K562 (cell line): ENCODE measurements at regions not wholly inside any gene's neighbourhood (a gene's known extent, or its start where the extent isn't known, plus 50 kb on each side); places are given as distances from the start of the nearest gene placed in this dataset.

Source experiments
- ATF7 ChIP-seq: fragments of 450-650 bp; IDR thresholded peaks from 2 replicates; pipeline ENCODE4 v1.7.1; 2014; ENCODE audit warnings: mild to moderate bottlenecking, moderate library complexity
- E2F4 ChIP-seq: sonication (generic); formaldehyde crosslinking; IDR thresholded peaks from 2 replicates; pipeline ENCODE4 v1.8.0; 2022; ENCODE audit warnings: mild to moderate bottlenecking, low read depth, missing genetic modification reagents
- FIP1L1 ChIP-seq: fragments of 200-400 bp; formaldehyde crosslinking; IDR thresholded peaks from 2 replicates; pipeline ENCODE4 v1.6.1; 2018; ENCODE audit warnings: mild to moderate bottlenecking, low read depth, low read length; ENCODE audit not compliant: poor library complexity, severe bottlenecking
- GABPB1 ChIP-seq: sonication (generic); formaldehyde crosslinking; IDR thresholded peaks from 2 replicates; pipeline ENCODE4 v1.8.0; 2022; ENCODE audit warnings: mild to moderate bottlenecking, missing genetic modification reagents
- HNRNPL ChIP-seq: fragments of 200-400 bp; formaldehyde crosslinking; IDR thresholded peaks from 2 replicates; pipeline ENCODE4 v1.6.1; 2017; ENCODE audit warnings: low read depth, mild to moderate bottlenecking, low read length
- MYC ChIP-seq, 2 experiments: fragments of 250-450 bp in 1 of 2; sonication (Bioruptor Pico) in 1 of 2; IDR thresholded peaks; 2 replicates each; pipeline versions ENCODE4 v1.5.1 to v1.6.1; 2012 to 2021; ENCODE audit warnings: low read depth in 2 of 2, borderline replicate concordance in 1 of 2, improper control_type of control experiment in 1 of 2, low read length in 1 of 2, mild to moderate bottlenecking in 1 of 2, moderate library complexity in 1 of 2
- PTTG1 ChIP-seq: fragments of 450-650 bp; IDR thresholded peaks from 2 replicates; pipeline ENCODE4 v1.6.1; 2016; ENCODE audit warnings: low read depth, mild to moderate bottlenecking, missing genetic modification characterization, missing compliant biosample characterization
- SMAD3 ChIP-seq: fragments of 450-650 bp; formaldehyde crosslinking; conservative IDR thresholded peaks from 2 replicates; pipeline ENCODE4 v1.4.0; 2020; ENCODE audit warnings: mild to moderate bottlenecking
- SNRNP70 ChIP-seq: fragments of 200-400 bp; formaldehyde crosslinking; optimal IDR thresholded peaks from 2 replicates; pipeline ENCODE3; 2017; ENCODE audit warnings: low read depth, low read length
- TEAD2 ChIP-seq: fragments of 450-650 bp; IDR thresholded peaks from 2 replicates; pipeline ENCODE4 v1.6.1; 2016; ENCODE audit warnings: missing genetic modification characterization, control low read depth, missing compliant biosample characterization
- ZNF224 ChIP-seq: sonication (generic); formaldehyde crosslinking; IDR thresholded peaks from 2 replicates; pipeline ENCODE4 v1.8.0; 2022; ENCODE audit warnings: mild to moderate bottlenecking, missing genetic modification reagents
- ZNF395 ChIP-seq: fragments of 200-800 bp; sonication (Bioruptor generic); IDR thresholded peaks from 2 replicates; pipeline ENCODE4 v1.6.1; 2017; ENCODE audit warnings: missing genetic modification characterization, missing compliant biosample characterization
- ZNF518B ChIP-seq: fragments of 250-450 bp; sonication (Bioruptor Pico); IDR thresholded peaks from 2 replicates; pipeline ENCODE4 v1.5.0; 2021; ENCODE audit warnings: mild to moderate bottlenecking, moderate library complexity
- TF ChIP-seq, protein P1 (sequence below), 2 experiments: fragments of 450-650 bp in 1 of 2; sonication (generic) in 1 of 2; formaldehyde crosslinking in 1 of 2; IDR thresholded peaks in 1 of 2; conservative IDR thresholded peaks in 1 of 2; 2 replicates each; pipeline versions ENCODE4 v1.6.1 to v1.8.1; 2016 to 2023; ENCODE audit warnings: mild to moderate bottlenecking in 2 of 2, moderate library complexity in 2 of 2, inconsistent platforms in 1 of 2, missing genetic modification reagents in 1 of 2
- TF ChIP-seq, protein P2 (sequence below): fragments of 450-650 bp; IDR thresholded peaks from 2 replicates; pipeline ENCODE4 v1.6.1; 2016; ENCODE audit warnings: mild to moderate bottlenecking
- TF ChIP-seq, protein P3 (sequence below), 2 experiments: fragments of 450-650 bp; IDR thresholded peaks; 2 replicates each; pipeline ENCODE4 v1.6.1; 2016

DNA sequence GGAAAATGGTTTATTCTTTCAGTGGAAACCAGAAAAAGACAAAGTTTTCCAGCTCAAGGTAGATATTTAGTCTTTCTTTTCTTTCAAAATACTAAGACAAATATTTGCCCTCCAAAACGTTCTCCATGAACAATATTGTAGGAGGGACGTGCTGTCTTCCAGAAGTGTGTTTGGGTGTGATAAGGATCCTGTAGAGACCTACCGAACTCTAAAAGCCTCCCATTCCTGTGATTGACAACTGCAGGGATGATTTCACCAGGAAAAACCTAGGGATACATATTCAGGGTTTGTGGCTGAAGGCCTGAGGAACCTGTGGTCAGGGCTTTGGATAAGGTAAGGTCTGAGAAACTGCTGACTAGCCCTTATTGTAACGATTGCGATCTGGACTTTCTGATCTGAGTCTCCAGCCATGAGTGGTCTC, 167.1 kb downstream of the ZNF648 start (continued):
- TF ChIP-seq, protein P1, sequence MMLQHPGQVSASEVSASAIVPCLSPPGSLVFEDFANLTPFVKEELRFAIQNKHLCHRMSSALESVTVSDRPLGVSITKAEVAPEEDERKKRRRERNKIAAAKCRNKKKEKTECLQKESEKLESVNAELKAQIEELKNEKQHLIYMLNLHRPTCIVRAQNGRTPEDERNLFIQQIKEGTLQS (IDR thresholded peaks at IDR 0.05) = peak; percentile 48; the same call in 1 of the 2 replicates
- TF ChIP-seq, protein P1 (CRISPR knock-in tag; conservative IDR thresholded peaks at IDR 0.05) = no peak
- TF ChIP-seq PTTG1 (no peak), TEAD2 (tag) (no peak), ZNF518B (CRISPR knock-in tag) (no peak), ZNF224 (no peak), GABPB1 (no peak), MYC (IDR thresholded peaks at IDR 0.05; ENCODE audit: low read depth, low read length) (no peak), MYC (CRISPR knock-in tag; IDR thresholded peaks at IDR 0.05; ENCODE audit: borderline replicate concordance, low read depth) (no peak), SNRNP70 (no peak), SMAD3 (CRISPR knock-in tag) (no peak), HNRNPL (no peak), E2F4 (no peak), ATF7 (peak; percentile 77), FIP1L1 (no peak), ZNF395 (CRISPR knock-in tag) (no peak)
- TF ChIP-seq, protein P2, sequence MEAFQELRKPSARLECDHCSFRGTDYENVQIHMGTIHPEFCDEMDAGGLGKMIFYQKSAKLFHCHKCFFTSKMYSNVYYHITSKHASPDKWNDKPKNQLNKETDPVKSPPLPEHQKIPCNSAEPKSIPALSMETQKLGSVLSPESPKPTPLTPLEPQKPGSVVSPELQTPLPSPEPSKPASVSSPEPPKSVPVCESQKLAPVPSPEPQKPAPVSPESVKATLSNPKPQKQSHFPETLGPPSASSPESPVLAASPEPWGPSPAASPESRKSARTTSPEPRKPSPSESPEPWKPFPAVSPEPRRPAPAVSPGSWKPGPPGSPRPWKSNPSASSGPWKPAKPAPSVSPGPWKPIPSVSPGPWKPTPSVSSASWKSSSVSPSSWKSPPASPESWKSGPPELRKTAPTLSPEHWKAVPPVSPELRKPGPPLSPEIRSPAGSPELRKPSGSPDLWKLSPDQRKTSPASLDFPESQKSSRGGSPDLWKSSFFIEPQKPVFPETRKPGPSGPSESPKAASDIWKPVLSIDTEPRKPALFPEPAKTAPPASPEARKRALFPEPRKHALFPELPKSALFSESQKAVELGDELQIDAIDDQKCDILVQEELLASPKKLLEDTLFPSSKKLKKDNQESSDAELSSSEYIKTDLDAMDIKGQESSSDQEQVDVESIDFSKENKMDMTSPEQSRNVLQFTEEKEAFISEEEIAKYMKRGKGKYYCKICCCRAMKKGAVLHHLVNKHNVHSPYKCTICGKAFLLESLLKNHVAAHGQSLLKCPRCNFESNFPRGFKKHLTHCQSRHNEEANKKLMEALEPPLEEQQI = no peak; the same call in 1 of the 2 replicates
- TF ChIP-seq, protein P3, sequence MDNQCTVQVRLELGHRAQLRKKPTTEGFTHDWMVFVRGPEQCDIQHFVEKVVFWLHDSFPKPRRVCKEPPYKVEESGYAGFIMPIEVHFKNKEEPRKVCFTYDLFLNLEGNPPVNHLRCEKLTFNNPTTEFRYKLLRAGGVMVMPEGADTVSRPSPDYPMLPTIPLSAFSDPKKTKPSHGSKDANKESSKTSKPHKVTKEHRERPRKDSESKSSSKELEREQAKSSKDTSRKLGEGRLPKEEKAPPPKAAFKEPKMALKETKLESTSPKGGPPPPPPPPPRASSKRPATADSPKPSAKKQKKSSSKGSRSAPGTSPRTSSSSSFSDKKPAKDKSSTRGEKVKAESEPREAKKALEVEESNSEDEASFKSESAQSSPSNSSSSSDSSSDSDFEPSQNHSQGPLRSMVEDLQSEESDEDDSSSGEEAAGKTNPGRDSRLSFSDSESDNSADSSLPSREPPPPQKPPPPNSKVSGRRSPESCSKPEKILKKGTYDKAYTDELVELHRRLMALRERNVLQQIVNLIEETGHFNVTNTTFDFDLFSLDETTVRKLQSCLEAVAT (IDR thresholded peaks at IDR 0.05) = no peak
